Smooth muscle cell (in vitro differentiated cells): ENCODE measurements at regions not wholly inside any gene's neighbourhood (a gene's known extent, or its start where the extent isn't known, plus 50 kb on each side); places are given as distances from the start of the nearest gene placed in this dataset.

ENCODE experiments used
- DNase-seq: peaks from one replicate; lab custom pipeline; 2025; ENCODE audit not compliant: unreplicated experiment; lab: John Stamatoyannopoulos, UW
- H2AFZ ChIP-seq: fragments of 200-600 bp; sonication (generic); 2 replicates; pipeline ENCODE4 v1.6.0; 2016; ENCODE audit warnings: antibody characterized with exemption, low read depth, mild to moderate bottlenecking
- H3F3A ChIP-seq: fragments of 200-600 bp; sonication (generic); 2 replicates; pipeline ENCODE4 v1.6.0; 2017; ENCODE audit warnings: antibody characterized with exemption, low read depth
- H3K27ac ChIP-seq: fragments of 200-600 bp; sonication (generic); 2 replicates; pipeline ENCODE4 v1.5.1; 2016; ENCODE audit warnings: low read depth, mild to moderate bottlenecking
- H3K27me3 ChIP-seq: fragments of 200-600 bp; sonication (generic); 2 replicates; pipeline ENCODE4 v1.6.1; 2016; ENCODE audit warnings: low read depth, mild to moderate bottlenecking
- H3K36me3 ChIP-seq: fragments of 200-600 bp; sonication (generic); 2 replicates; pipeline ENCODE4 v1.5.1; 2016; ENCODE audit warnings: low read depth
- H3K4me1 ChIP-seq: fragments of 200-600 bp; sonication (generic); 2 replicates; pipeline ENCODE4 v1.5.1; 2016; ENCODE audit warnings: low read depth
- H3K4me2 ChIP-seq: fragments of 200-600 bp; sonication (generic); 2 replicates; pipeline ENCODE4 v1.6.0; 2016; ENCODE audit warnings: mild to moderate bottlenecking
- H3K4me3 ChIP-seq: fragments of 200-600 bp; sonication (generic); 2 replicates; pipeline ENCODE4 v1.5.1; 2016; ENCODE audit warnings: mild to moderate bottlenecking
- H3K79me2 ChIP-seq: fragments of 200-600 bp; sonication (generic); 2 replicates; pipeline ENCODE4 v1.6.0; 2016; ENCODE audit warnings: low read depth, mild to moderate bottlenecking
- H3K9ac ChIP-seq: fragments of 200-600 bp; sonication (generic); 2 replicates; pipeline ENCODE4 v1.6.0; 2016; ENCODE audit warnings: low read depth
- H3K9me3 ChIP-seq: fragments of 200-600 bp; sonication (generic); replicated peaks from 2 replicates; pipeline ENCODE4 v1.5.1; 2016; ENCODE audit warnings: low read depth
- H4K20me1 ChIP-seq: fragments of 200-600 bp; sonication (generic); 2 replicates; pipeline ENCODE4 v1.6.0; 2016; ENCODE audit warnings: low read depth
- WGBS: methylation state at CpG from one replicate; pipeline ENCODE4 v1.1.7; 2016; ENCODE audit warnings: low lambda C conversion rate; 5-methylcytosine and 5-hydroxymethylcytosine counted together
- TF ChIP-seq, protein P1 (sequence below): fragments of 200-600 bp; sonication (generic); IDR thresholded peaks from 2 replicates; pipeline ENCODE4 v1.5.1; 2017; ENCODE audit warnings: borderline replicate concordance, mild to moderate bottlenecking, antibody characterized with exemption; ENCODE audit not compliant: insufficient read depth, poor library complexity, severe bottlenecking

- no peaks in the 10 kb centered on the region for H3K9me3 ChIP-seq
- no peak overlapping the region for H2AFZ ChIP-seq
- no peaks in the 10 kb centered on the region for H3F3A ChIP-seq
- H3K4me1 ChIP-seq = peaks cover 11% of the 10 kb centered on the region
- H3K4me2 ChIP-seq = no peak overlapping the region
- 50% methylated on average over 3 of the region's 3 CpGs for WGBS
- no peaks in the 10 kb centered on the region for H3K27me3 ChIP-seq
- no peak overlapping the region for H3K9ac ChIP-seq
- TF ChIP-seq, protein P1, sequence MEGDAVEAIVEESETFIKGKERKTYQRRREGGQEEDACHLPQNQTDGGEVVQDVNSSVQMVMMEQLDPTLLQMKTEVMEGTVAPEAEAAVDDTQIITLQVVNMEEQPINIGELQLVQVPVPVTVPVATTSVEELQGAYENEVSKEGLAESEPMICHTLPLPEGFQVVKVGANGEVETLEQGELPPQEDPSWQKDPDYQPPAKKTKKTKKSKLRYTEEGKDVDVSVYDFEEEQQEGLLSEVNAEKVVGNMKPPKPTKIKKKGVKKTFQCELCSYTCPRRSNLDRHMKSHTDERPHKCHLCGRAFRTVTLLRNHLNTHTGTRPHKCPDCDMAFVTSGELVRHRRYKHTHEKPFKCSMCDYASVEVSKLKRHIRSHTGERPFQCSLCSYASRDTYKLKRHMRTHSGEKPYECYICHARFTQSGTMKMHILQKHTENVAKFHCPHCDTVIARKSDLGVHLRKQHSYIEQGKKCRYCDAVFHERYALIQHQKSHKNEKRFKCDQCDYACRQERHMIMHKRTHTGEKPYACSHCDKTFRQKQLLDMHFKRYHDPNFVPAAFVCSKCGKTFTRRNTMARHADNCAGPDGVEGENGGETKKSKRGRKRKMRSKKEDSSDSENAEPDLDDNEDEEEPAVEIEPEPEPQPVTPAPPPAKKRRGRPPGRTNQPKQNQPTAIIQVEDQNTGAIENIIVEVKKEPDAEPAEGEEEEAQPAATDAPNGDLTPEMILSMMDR = no peak
- H3K4me3 ChIP-seq = no peak overlapping the region
- H3K27ac ChIP-seq = no peak overlapping the region
- H3K36me3 ChIP-seq = no peaks in the 10 kb centered on the region
- H4K20me1 ChIP-seq = no peaks in the 10 kb centered on the region
- no peaks in the 10 kb centered on the region for H3K79me2 ChIP-seq
- DNase-seq = no peak
Observed at GRCh38 chr20:21028436-21028835, 77.7 kb downstream of the LINC00237 start.

GRCh38 chr20:21027569-21027968 is 78.6 kb downstream of the LINC00237 start:
- DNase-seq = no peak
- H3K36me3 ChIP-seq = no peaks in the 10 kb centered on the region
- WGBS = 48% methylated on average over 7 of the region's 7 CpGs
- H2AFZ ChIP-seq = no peak overlapping the region
- H3K79me2 ChIP-seq = no peaks in the 10 kb centered on the region
- H3K9me3 ChIP-seq = no peaks in the 10 kb centered on the region
- no peak overlapping the region for H3K9ac ChIP-seq
- H3K4me1 ChIP-seq = peaks cover 11% of the 10 kb centered on the region
- TF ChIP-seq, protein P1 = peak; percentile 21
- H3K4me3 ChIP-seq = no peak overlapping the region
- H3K4me2 ChIP-seq = no peak overlapping the region
- H3F3A ChIP-seq = no peaks in the 10 kb centered on the region
- H3K27ac ChIP-seq = no peak overlapping the region
- H3K27me3 ChIP-seq = no peaks in the 10 kb centered on the region
- no peaks in the 10 kb centered on the region for H4K20me1 ChIP-seq

DNA sequence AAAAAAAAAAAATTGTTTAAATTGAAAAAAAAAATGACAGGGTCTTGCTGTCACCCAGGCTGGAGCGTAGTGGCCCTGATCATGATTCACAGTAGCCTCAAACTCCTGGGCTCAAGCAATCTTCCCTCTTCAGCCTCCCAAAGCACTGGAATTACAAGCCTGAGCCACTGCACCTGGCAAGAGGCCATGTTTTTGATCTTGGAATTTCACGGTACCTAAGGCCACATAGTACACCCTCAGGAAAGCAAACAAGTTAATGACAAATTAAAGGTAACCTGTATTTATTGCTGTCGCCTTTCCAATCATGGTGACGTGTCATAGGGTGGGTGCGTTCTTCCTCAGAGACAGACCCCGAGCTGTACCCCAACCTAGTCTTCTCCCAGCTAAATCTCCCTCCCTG is 79.2 kb downstream of the LINC00237 start:
- 94% methylated on average over 6 of the region's 6 CpGs for WGBS
- H3K36me3 ChIP-seq = no peaks in the 10 kb centered on the region
- H3K27me3 ChIP-seq = no peaks in the 10 kb centered on the region
- TF ChIP-seq, protein P1 = no peak
- no peaks in the 10 kb centered on the region for H3K79me2 ChIP-seq
- H3K4me2 ChIP-seq = no peak overlapping the region
- no peak for DNase-seq
- no peak overlapping the region for H3K9ac ChIP-seq
- H3K9me3 ChIP-seq = no peaks in the 10 kb centered on the region
- no peaks in the 10 kb centered on the region for H4K20me1 ChIP-seq
- H3K4me3 ChIP-seq = no peak overlapping the region
- no peaks in the 10 kb centered on the region for H3F3A ChIP-seq
- H2AFZ ChIP-seq = no peak overlapping the region
- H3K27ac ChIP-seq = no peak overlapping the region
- H3K4me1 ChIP-seq = peaks cover 11% of the 10 kb centered on the region

- H3K4me3 ChIP-seq = no peak overlapping the region
- TF ChIP-seq, protein P1 = no peak
- no peaks in the 10 kb centered on the region for H3F3A ChIP-seq
- no peak overlapping the region for H3K9ac ChIP-seq
- WGBS = 90% methylated on average over 3 of the region's 3 CpGs
- H2AFZ ChIP-seq = no peak overlapping the region
- no peaks in the 10 kb centered on the region for H3K79me2 ChIP-seq
- H3K27ac ChIP-seq = no peak overlapping the region
- peaks cover 13% of the 10 kb centered on the region for H3K4me1 ChIP-seq
- H3K36me3 ChIP-seq = no peaks in the 10 kb centered on the region
- H3K4me2 ChIP-seq = no peak overlapping the region
- no peaks in the 10 kb centered on the region for H3K9me3 ChIP-seq
- no peaks in the 10 kb centered on the region for H3K27me3 ChIP-seq
- DNase-seq = no peak
- H4K20me1 ChIP-seq = no peaks in the 10 kb centered on the region
Observed at GRCh38 chr20:21024420-21024819, 81.7 kb downstream of the LINC00237 start.
